Esophagus squamous epithelium (tissue), 4 donors: ENCODE measurements at regions not wholly inside any gene's neighbourhood (a gene's known extent, or its start where the extent isn't known, plus 50 kb on each side); places are given as distances from the start of the nearest gene placed in this dataset.

Experiments
- CTCF ChIP-seq, 6 experiments: fragments of 450-650 bp in 4 of 6; fragments of 200-600 bp in 2 of 6; sonication (generic) in 2 of 6; IDR thresholded peaks; one replicate each; pipeline ENCODE4 v1.5.1; 2016 to 2019; ENCODE audit warnings: antibody characterized with exemption in 6 of 6, mild to moderate bottlenecking in 4 of 6, moderate library complexity in 4 of 6
- POLR2A ChIP-seq, 4 donors: fragments of 450-650 bp; IDR thresholded peaks; one replicate each; pipeline ENCODE4 v1.6.1; 2017; ENCODE audit warnings: antibody characterized with exemption in 4 of 4, mild to moderate bottlenecking in 4 of 4, moderate library complexity in 3 of 4

GRCh38 chr5:167482555-167482954 is 808.9 kb upstream of the WWC1 start:
- TF ChIP-seq CTCF (IDR thresholded peaks at IDR 0.05) (no peak), POLR2A (IDR thresholded peaks at IDR 0.05) (no peak)
